Left lobe of liver (tissue), 2 donors: ENCODE measurements at regions not wholly inside any gene's neighbourhood (a gene's known extent, or its start where the extent isn't known, plus 50 kb on each side); places are given as distances from the start of the nearest gene placed in this dataset.

Source experiments
- ATAC-seq: fragments of 200-7000 bp; cut with Tn5 transposase; one replicate; pipeline ENCODE4 v1.9.1; 2020; ENCODE audit warnings: mild to moderate bottlenecking, moderate library complexity
- DNase-seq: peaks from one replicate; pipeline ENCODE4 v3.0.0-alpha.2; 2020; ENCODE audit warnings: low spot score
- donor health status: DM: no; HTN: no; CAD: no; lungs with moderate emphysema.
- donor health status: DM: no; HTN: yes; CAD: no.

- ATAC-seq (no peak), DNase-seq (no peak)
Observed at GRCh38 chr14:104363891-104364760, 215.4 kb upstream of the C14orf180 start.

GRCh38 chr14:104364830-104365229, 214.7 kb upstream of the C14orf180 start:
- DNase-seq (no peak), ATAC-seq (no peak)

GRCh38 chr14:104366931-104367865, 212.4 kb upstream of the C14orf180 start:
- ATAC-seq: no peak
- DNase-seq: no peak

- DNase-seq: no peak
- ATAC-seq: no peak
Observed at GRCh38 chr14:104367866-104368750, 211.5 kb upstream of the C14orf180 start.

- DNase-seq (no peak), ATAC-seq (no peak)
Observed at GRCh38 chr14:104368751-104369100, 210.8 kb upstream of the C14orf180 start.

GRCh38 chr14:104369208-104369607, 210.4 kb upstream of the C14orf180 start:
- ATAC-seq (no peak), DNase-seq (no peak)

GRCh38 chr14:104370256-104370870, 209.2 kb upstream of the C14orf180 start:
- ATAC-seq (peak; percentile 83), DNase-seq (no peak)

GRCh38 chr14:104371031-104371430, 208.5 kb upstream of the C14orf180 start:
- DNase-seq (no peak), ATAC-seq (no peak)

GRCh38 chr14:104371917-104372316, 207.6 kb upstream of the C14orf180 start:
- no peak for ATAC-seq
- DNase-seq: no peak

GRCh38 chr14:104372390-104373054, 207.0 kb upstream of the C14orf180 start:
- ATAC-seq (no peak), DNase-seq (no peak)

- no peak for DNase-seq
Observed at GRCh38 chr14:104373055-104373854, 206.3 kb upstream of the C14orf180 start.

GRCh38 chr14:104373855-104374717, 205.5 kb upstream of the C14orf180 start:
- no peak for ATAC-seq
- DNase-seq: no peak

More at GRCh38 chr14:104373055-104373854, 206.3 kb upstream of the C14orf180 start:
- ATAC-seq: no peak

GRCh38 chr14:104374718-104375080, 204.9 kb upstream of the C14orf180 start:
- DNase-seq (no peak), ATAC-seq (no peak)

- no peak for DNase-seq
- no peak for ATAC-seq
Observed at GRCh38 chr14:104375551-104376201, 203.9 kb upstream of the C14orf180 start.

- ATAC-seq (no peak), DNase-seq (no peak)
Observed at GRCh38 chr14:104376202-104377140, 203.1 kb upstream of the C14orf180 start.

- ATAC-seq (no peak), DNase-seq (no peak)
Observed at GRCh38 chr14:104377256-104377655, 202.3 kb upstream of the C14orf180 start.
